ENCODE measurements at regions not wholly inside any gene's neighbourhood (a gene's known extent, or its start where the extent isn't known, plus 50 kb on each side); places are given as distances from the start of the nearest gene placed in this dataset.

GRCh38 chr9:107064378-107064777 lies 201.4 kb downstream of the ZNF462 start:
- no peak for DNase-seq (ENCODE audit: low read depth, low spot score)
- Histone ChIP-seq H3K4me3 (ENCODE audit: insufficient read length, low read depth) (no peak overlapping the region), H3K36me3 (ENCODE audit: insufficient read depth, insufficient read length, low read length) (no peaks in the 10 kb centered on the region), H3K9ac (ENCODE audit: insufficient read length, low read depth) (no peak overlapping the region), H3K27me3 (ENCODE audit: insufficient read depth, insufficient read length) (no peaks in the 10 kb centered on the region), H3K9me3 (ENCODE audit: insufficient read depth, low read length) (no peaks in the 10 kb centered on the region), H3K4me1 (ENCODE audit: insufficient read depth, insufficient read length) (no peaks in the 10 kb centered on the region)
- no peak for TF ChIP-seq YY1 (IDR thresholded peaks at IDR 0.05; ENCODE audit: insufficient read depth, insufficient read length)
- no peak for TF ChIP-seq SUZ12 (IDR thresholded peaks at IDR 0.05; ENCODE audit: extremely low read depth, insufficient read depth, insufficient read length)
- no peak for TF ChIP-seq ZNF274 (IDR thresholded peaks at IDR 0.05; ENCODE audit: low read depth, low read length)

- no peak overlapping the region for H3K9ac ChIP-seq (ENCODE audit: insufficient read length, low read depth)
These were observed 202.6 kb downstream of the ZNF462 start for GRCh38 chr9:107065549-107065948.

DNA sequence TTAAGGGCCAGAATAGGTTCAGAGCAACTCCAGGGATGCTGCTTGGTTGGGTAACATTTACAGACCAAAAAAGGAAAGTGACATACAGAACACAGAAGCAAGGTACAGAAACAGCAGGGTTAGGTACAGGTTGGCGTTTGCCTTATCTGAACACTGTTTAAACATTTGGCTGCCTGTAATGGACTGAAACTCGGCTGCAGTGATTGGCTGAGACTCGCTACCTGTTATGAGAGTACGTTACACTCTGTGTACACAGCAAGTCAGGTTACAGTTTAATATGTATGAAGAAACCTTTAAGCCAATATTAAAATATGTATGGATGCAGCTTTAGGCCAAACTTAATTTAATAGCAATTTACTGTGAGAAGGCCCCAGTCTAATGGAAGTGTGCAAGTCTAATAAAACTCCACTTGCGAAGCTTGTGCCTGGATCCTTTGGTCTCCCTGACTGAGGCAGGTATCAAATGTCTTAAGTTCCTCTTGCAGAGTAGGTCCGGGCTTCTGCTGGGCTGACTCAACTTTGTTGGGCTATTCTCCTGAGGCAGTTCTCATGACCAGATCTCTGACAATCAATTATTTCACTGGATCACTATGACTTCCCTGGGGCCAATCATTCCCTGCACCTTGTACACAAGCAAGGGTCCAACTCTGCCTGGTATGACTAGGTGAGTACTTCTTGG lies 204.9 kb downstream of the ZNF462 start:
- H3K36me3 ChIP-seq (ENCODE audit: insufficient read depth, insufficient read length, low read length), result no peaks in the 10 kb centered on the region
- no peak for DNase-seq (ENCODE audit: low read depth, low spot score)
- H3K9ac ChIP-seq (ENCODE audit: insufficient read length, low read depth), result no peak overlapping the region
- H3K9me3 ChIP-seq (ENCODE audit: insufficient read depth, low read length), result no peaks in the 10 kb centered on the region
- H3K27me3 ChIP-seq (ENCODE audit: insufficient read depth, insufficient read length), result no peaks in the 10 kb centered on the region
- H3K4me3 ChIP-seq (ENCODE audit: insufficient read length, low read depth), result no peak overlapping the region
- TF ChIP-seq ZNF274 (IDR thresholded peaks at IDR 0.05; ENCODE audit: low read depth, low read length), result no peak
- TF ChIP-seq SUZ12 (IDR thresholded peaks at IDR 0.05; ENCODE audit: extremely low read depth, insufficient read depth, insufficient read length), result no peak
- no peak for TF ChIP-seq YY1 (IDR thresholded peaks at IDR 0.05; ENCODE audit: insufficient read depth, insufficient read length)
- H3K4me1 ChIP-seq (ENCODE audit: insufficient read depth, insufficient read length), result no peaks in the 10 kb centered on the region

More at GRCh38 chr9:107065549-107065948, 202.6 kb downstream of the ZNF462 start:
- Histone ChIP-seq H3K4me1 (ENCODE audit: insufficient read depth, insufficient read length) (no peaks in the 10 kb centered on the region), H3K4me3 (ENCODE audit: insufficient read length, low read depth) (no peak overlapping the region), H3K27me3 (ENCODE audit: insufficient read depth, insufficient read length) (no peaks in the 10 kb centered on the region), H3K36me3 (ENCODE audit: insufficient read depth, insufficient read length, low read length) (no peaks in the 10 kb centered on the region), H3K9me3 (ENCODE audit: insufficient read depth, low read length) (no peaks in the 10 kb centered on the region)
- no peak for DNase-seq (ENCODE audit: low read depth, low spot score)
- TF ChIP-seq SUZ12 (IDR thresholded peaks at IDR 0.05; ENCODE audit: extremely low read depth, insufficient read depth, insufficient read length) (no peak), YY1 (IDR thresholded peaks at IDR 0.05; ENCODE audit: insufficient read depth, insufficient read length) (no peak), ZNF274 (IDR thresholded peaks at IDR 0.05; ENCODE audit: low read depth, low read length) (no peak)

DNA sequence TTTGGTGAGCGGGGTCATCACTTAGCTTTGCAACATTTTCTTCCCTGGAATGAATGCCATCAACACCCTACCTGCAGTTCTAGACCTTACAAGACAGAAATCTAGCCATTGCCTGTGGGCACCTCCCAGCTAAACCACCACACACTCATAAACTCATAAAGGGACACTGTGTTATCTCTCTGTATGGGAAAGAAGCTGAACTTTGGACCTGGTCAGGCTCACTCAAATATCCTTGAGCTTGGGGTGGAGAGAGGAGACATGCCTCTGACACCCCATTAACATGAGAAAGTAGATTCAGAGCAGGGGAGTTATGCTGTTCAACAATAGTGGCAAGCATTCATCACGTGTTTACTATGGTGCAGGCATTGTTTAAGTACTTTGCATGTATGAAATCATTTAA lies 205.6 kb downstream of the ZNF462 start:
- Histone ChIP-seq H3K9me3 (ENCODE audit: insufficient read depth, low read length) (no peaks in the 10 kb centered on the region), H3K9ac (ENCODE audit: insufficient read length, low read depth) (no peak overlapping the region), H3K4me3 (ENCODE audit: insufficient read length, low read depth) (no peak overlapping the region), H3K36me3 (ENCODE audit: insufficient read depth, insufficient read length, low read length) (no peaks in the 10 kb centered on the region), H3K27me3 (ENCODE audit: insufficient read depth, insufficient read length) (no peaks in the 10 kb centered on the region), H3K4me1 (ENCODE audit: insufficient read depth, insufficient read length) (no peaks in the 10 kb centered on the region)
- TF ChIP-seq YY1 (IDR thresholded peaks at IDR 0.05; ENCODE audit: insufficient read depth, insufficient read length) (no peak), ZNF274 (IDR thresholded peaks at IDR 0.05; ENCODE audit: low read depth, low read length) (no peak), SUZ12 (IDR thresholded peaks at IDR 0.05; ENCODE audit: extremely low read depth, insufficient read depth, insufficient read length) (no peak)
- DNase-seq (ENCODE audit: low read depth, low spot score), result no peak

- H3K9ac ChIP-seq (ENCODE audit: insufficient read length, low read depth), result no peak overlapping the region
- no peaks in the 10 kb centered on the region for H3K9me3 ChIP-seq (ENCODE audit: insufficient read depth, low read length)
These were observed 207.6 kb downstream of the ZNF462 start for GRCh38 chr9:107070586-107070985.

GRCh38 chr9:107078061-107078460 lies 205.0 kb upstream of the RAD23B start:
- H3K4me3 ChIP-seq (ENCODE audit: insufficient read length, low read depth), result no peak overlapping the region
- no peaks in the 10 kb centered on the region for H3K9me3 ChIP-seq (ENCODE audit: insufficient read depth, low read length)
- no peak for DNase-seq (ENCODE audit: low read depth, low spot score)
- TF ChIP-seq SUZ12 (IDR thresholded peaks at IDR 0.05; ENCODE audit: extremely low read depth, insufficient read depth, insufficient read length) (no peak), ZNF274 (IDR thresholded peaks at IDR 0.05; ENCODE audit: low read depth, low read length) (no peak), YY1 (IDR thresholded peaks at IDR 0.05; ENCODE audit: insufficient read depth, insufficient read length) (no peak)
- H3K27me3 ChIP-seq (ENCODE audit: insufficient read depth, insufficient read length), result no peaks in the 10 kb centered on the region
- no peak overlapping the region for H3K9ac ChIP-seq (ENCODE audit: insufficient read length, low read depth)
- H3K4me1 ChIP-seq (ENCODE audit: insufficient read depth, insufficient read length), result no peaks in the 10 kb centered on the region
- H3K36me3 ChIP-seq (ENCODE audit: insufficient read depth, insufficient read length, low read length), result no peaks in the 10 kb centered on the region

More at GRCh38 chr9:107070586-107070985, 207.6 kb downstream of the ZNF462 start:
- no peak for TF ChIP-seq SUZ12 (IDR thresholded peaks at IDR 0.05; ENCODE audit: extremely low read depth, insufficient read depth, insufficient read length)
- no peak for TF ChIP-seq ZNF274 (IDR thresholded peaks at IDR 0.05; ENCODE audit: low read depth, low read length)
- no peak for TF ChIP-seq YY1 (IDR thresholded peaks at IDR 0.05; ENCODE audit: insufficient read depth, insufficient read length)
- Histone ChIP-seq H3K4me3 (ENCODE audit: insufficient read length, low read depth) (no peak overlapping the region), H3K4me1 (ENCODE audit: insufficient read depth, insufficient read length) (no peaks in the 10 kb centered on the region), H3K36me3 (ENCODE audit: insufficient read depth, insufficient read length, low read length) (no peaks in the 10 kb centered on the region), H3K27me3 (ENCODE audit: insufficient read depth, insufficient read length) (no peaks in the 10 kb centered on the region)
- DNase-seq (ENCODE audit: low read depth, low spot score), result no peak

DNA sequence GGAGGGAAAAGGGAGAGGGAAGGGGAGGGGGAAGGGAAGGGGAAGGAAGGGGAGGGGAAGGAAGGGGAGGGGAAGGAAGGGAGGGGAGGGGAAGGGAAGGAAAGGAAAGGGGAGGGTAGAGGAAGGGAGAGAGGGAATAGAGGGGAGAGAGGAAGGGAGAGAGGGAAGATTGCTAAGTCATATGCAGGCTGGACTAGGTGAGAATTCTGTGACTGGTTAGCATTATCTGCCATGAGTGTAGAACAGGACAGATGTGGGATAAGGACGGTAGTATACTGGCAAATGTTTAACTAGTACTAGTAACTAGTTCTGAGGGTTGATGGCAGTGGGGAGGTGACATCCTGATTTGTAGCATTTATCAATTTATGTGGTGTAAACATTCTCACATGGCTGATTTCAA lies 203.5 kb upstream of the RAD23B start:
- H3K27me3 ChIP-seq (ENCODE audit: insufficient read depth, insufficient read length), result no peaks in the 10 kb centered on the region
- TF ChIP-seq SUZ12 (IDR thresholded peaks at IDR 0.05; ENCODE audit: extremely low read depth, insufficient read depth, insufficient read length) (no peak), YY1 (IDR thresholded peaks at IDR 0.05; ENCODE audit: insufficient read depth, insufficient read length) (no peak), ZNF274 (IDR thresholded peaks at IDR 0.05; ENCODE audit: low read depth, low read length) (no peak)

More for the DNA sequence above, 203.5 kb upstream of the RAD23B start:
- Histone ChIP-seq H3K9ac (ENCODE audit: insufficient read length, low read depth) (no peak overlapping the region), H3K4me3 (ENCODE audit: insufficient read length, low read depth) (no peak overlapping the region), H3K9me3 (ENCODE audit: insufficient read depth, low read length) (no peaks in the 10 kb centered on the region), H3K4me1 (ENCODE audit: insufficient read depth, insufficient read length) (no peaks in the 10 kb centered on the region), H3K36me3 (ENCODE audit: insufficient read depth, insufficient read length, low read length) (no peaks in the 10 kb centered on the region)
- DNase-seq (ENCODE audit: low read depth, low spot score), result no peak
